Trophoblast cell (in vitro differentiated cells and primary cell): ENCODE measurements at regions not wholly inside any gene's neighbourhood (a gene's known extent, or its start where the extent isn't known, plus 50 kb on each side); places are given as distances from the start of the nearest gene placed in this dataset.

ENCODE experiments used
- DNase-seq, 2 donors: peaks; one replicate each; pipeline ENCODE4 v3.0.0-alpha.2; 2016
- H2AFZ ChIP-seq: 2 replicates; pipeline ENCODE4 v1.6.1; 2013; ENCODE audit warnings: low read length, moderate library complexity, mild to moderate bottlenecking; ENCODE audit not compliant: insufficient read depth, poor library complexity
- H2AK5ac ChIP-seq: 2 replicates; pipeline ENCODE4 v1.6.1; 2013; ENCODE audit warnings: mild to moderate bottlenecking, low read length
- H2BK120ac ChIP-seq: 2 replicates; pipeline ENCODE4 v1.6.1; 2013; ENCODE audit warnings: low read length, mild to moderate bottlenecking, moderate library complexity; ENCODE audit not compliant: insufficient read depth, poor library complexity
- H2BK12ac ChIP-seq: 2 replicates; pipeline ENCODE4 v1.6.1; 2013; ENCODE audit warnings: mild to moderate bottlenecking, low read length, moderate library complexity
- H2BK5ac ChIP-seq: 2 replicates; pipeline ENCODE4 v1.6.1; 2013; ENCODE audit warnings: low read length, low read depth, moderate library complexity, mild to moderate bottlenecking; ENCODE audit not compliant: poor library complexity
- H3K14ac ChIP-seq: 2 replicates; pipeline ENCODE4 v1.6.1; 2013; ENCODE audit warnings: mild to moderate bottlenecking, low read length
- H3K18ac ChIP-seq: 2 replicates; pipeline ENCODE4 v1.6.1; 2013; ENCODE audit warnings: mild to moderate bottlenecking, low read length
- H3K23ac ChIP-seq: 2 replicates; pipeline ENCODE4 v1.6.1; 2013; ENCODE audit warnings: low read length
- H3K27ac ChIP-seq: 2 replicates; pipeline ENCODE4 v1.5.1; 2013; ENCODE audit warnings: low read depth, mild to moderate bottlenecking, inconsistent platforms, low read length, moderate library complexity
- H3K27me3 ChIP-seq: 2 replicates; pipeline ENCODE4 v1.6.1; 2013; ENCODE audit warnings: inconsistent platforms, mild to moderate bottlenecking, low read length, moderate library complexity; ENCODE audit not compliant: insufficient read depth
- H3K36me3 ChIP-seq, 2 experiments: 1 replicate in 1 of 2; 2 replicates in 1 of 2; pipeline ENCODE4 v1.6.1; 2013; ENCODE audit warnings: low read length in 2 of 2, mild to moderate bottlenecking in 2 of 2, moderate library complexity in 1 of 2; ENCODE audit not compliant: insufficient read depth in 2 of 2, control insufficient read depth in 1 of 2
- H3K4ac ChIP-seq: 2 replicates; pipeline ENCODE4 v1.6.1; 2013; ENCODE audit warnings: low read depth, mild to moderate bottlenecking, low read length, moderate library complexity
- H3K4me1 ChIP-seq, 2 experiments: 1 replicate in 1 of 2; 2 replicates in 1 of 2; pipeline ENCODE4 v1.6.1; 2013; ENCODE audit warnings: low read length in 2 of 2, mild to moderate bottlenecking in 2 of 2, moderate library complexity in 1 of 2; ENCODE audit not compliant: insufficient read depth in 2 of 2, control insufficient read depth in 1 of 2
- H3K4me2 ChIP-seq: 2 replicates; pipeline ENCODE4 v1.6.1; 2013; ENCODE audit warnings: inconsistent platforms, mild to moderate bottlenecking, low read length, moderate library complexity
- H3K4me3 ChIP-seq: 2 replicates; pipeline ENCODE4 v1.5.1; 2013; ENCODE audit warnings: mild to moderate bottlenecking, low read depth, low read length, inconsistent platforms
- H3K79me1 ChIP-seq: one replicate; pipeline ENCODE4 v1.6.1; 2013; ENCODE audit warnings: low read length
- H3K79me2 ChIP-seq: 2 replicates; pipeline ENCODE4 v1.6.1; 2013; ENCODE audit warnings: low read length, mild to moderate bottlenecking; ENCODE audit not compliant: control insufficient read depth, insufficient read depth, poor library complexity
- H3K9ac ChIP-seq: 2 replicates; pipeline ENCODE4 v1.6.1; 2013; ENCODE audit warnings: mild to moderate bottlenecking, low read length
- H3K9me3 ChIP-seq: 2 replicates; pipeline ENCODE4 v1.6.1; 2013; ENCODE audit warnings: low read depth, mild to moderate bottlenecking, control low read depth, inconsistent platforms, low read length; ENCODE audit not compliant: insufficient read depth
- H4K12ac ChIP-seq: 2 replicates; pipeline ENCODE4 v1.6.1; 2013; ENCODE audit warnings: low read depth, mild to moderate bottlenecking, low read length, moderate library complexity
- H4K8ac ChIP-seq: 2 replicates; pipeline ENCODE4 v1.6.1; 2013; ENCODE audit warnings: low read depth, mild to moderate bottlenecking, low read length, moderate library complexity
- H4K91ac ChIP-seq: one replicate; pipeline ENCODE4 v1.6.1; 2013; ENCODE audit warnings: low read depth, mild to moderate bottlenecking, low read length, moderate library complexity
- WGBS: extraction: QIAGEN DNeasy Blood & Tissue Kit; methylation state at CpG from one replicate; pipeline ENCODE4 v1.1.7; 2013; ENCODE audit warnings: missing lambda C conversion rate; ENCODE audit not compliant: insufficient read length, insufficient coverage; ENCODE audit errors: extremely low coverage; 5-methylcytosine and 5-hydroxymethylcytosine counted together

- Histone ChIP-seq H3K27ac (no peak overlapping the region), H2AK5ac (no peak overlapping the region), H2BK120ac (no peak overlapping the region), H4K12ac (no peak overlapping the region), H3K4me3 (no peak overlapping the region), H3K9ac (no peak overlapping the region), H3K79me1 (no peaks in the 10 kb centered on the region), H2AFZ (no peak overlapping the region), H3K79me2 (no peaks in the 10 kb centered on the region), H3K4me2 (no peak overlapping the region), H4K91ac (no peak overlapping the region), H2BK12ac (no peak overlapping the region), H3K4me1 (no peaks in the 10 kb centered on the region), H3K36me3 (no peaks in the 10 kb centered on the region), H3K9me3 (no peaks in the 10 kb centered on the region), H3K27me3 (no peaks in the 10 kb centered on the region), H2BK5ac (no peak overlapping the region), H3K4ac (no peak overlapping the region), H3K14ac (no peak overlapping the region), H3K18ac (no peak overlapping the region), H4K8ac (no peak overlapping the region), H3K23ac (no peak overlapping the region)
- DNase-seq = no peak
- WGBS = no CpG with 5 or more reads among the region's 4 CpGs
Observed at GRCh38 chr6:86459978-86460377, 477.4 kb upstream of the HTR1E start.

DNA sequence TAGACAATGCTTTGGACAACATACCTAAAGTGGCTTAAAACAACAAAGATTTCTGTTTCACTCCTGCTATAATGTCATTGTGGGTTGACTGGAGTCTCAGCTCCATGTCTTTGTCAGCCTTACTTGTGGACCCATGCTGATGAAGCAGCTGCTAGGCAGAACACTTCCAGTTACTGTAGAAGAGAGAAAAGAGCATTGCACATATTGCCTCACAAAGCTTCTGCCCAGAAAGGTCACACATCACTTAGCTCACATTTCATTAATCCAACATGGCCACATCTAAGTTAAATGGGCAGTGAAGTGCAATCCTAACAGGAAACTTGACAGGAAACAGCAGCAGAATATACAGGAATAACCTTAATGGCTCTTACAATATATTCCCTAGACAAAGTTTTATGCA is 480.5 kb upstream of the HTR1E start:
- Histone ChIP-seq H3K4me2 (no peak overlapping the region), H4K91ac (no peak overlapping the region), H3K4me3 (no peak overlapping the region), H3K79me1 (no peaks in the 10 kb centered on the region), H3K23ac (no peak overlapping the region), H2AK5ac (no peak overlapping the region), H2AFZ (no peak overlapping the region), H4K12ac (no peak overlapping the region), H3K79me2 (no peaks in the 10 kb centered on the region), H4K8ac (no peak overlapping the region), H3K18ac (no peak overlapping the region), H3K4ac (no peak overlapping the region), H3K14ac (no peak overlapping the region), H3K9me3 (no peaks in the 10 kb centered on the region), H2BK12ac (no peak overlapping the region), H3K4me1 (no peaks in the 10 kb centered on the region), H3K9ac (no peak overlapping the region), H3K27me3 (no peaks in the 10 kb centered on the region), H2BK5ac (no peak overlapping the region), H3K36me3 (no peaks in the 10 kb centered on the region), H3K27ac (no peak overlapping the region), H2BK120ac (no peak overlapping the region)
- DNase-seq = no peak

GRCh38 chr6:86453232-86453631 is 484.1 kb upstream of the HTR1E start:
- H2BK12ac ChIP-seq = no peak overlapping the region
- no peak overlapping the region for H4K8ac ChIP-seq
- no peaks in the 10 kb centered on the region for H3K27me3 ChIP-seq

GRCh38 chr6:86448398-86448797 is 488.9 kb upstream of the HTR1E start:
- Histone ChIP-seq H4K91ac (no peak overlapping the region), H3K9me3 (peaks cover 6% of the 10 kb centered on the region), H3K4ac (no peak overlapping the region), H3K27me3 (no peaks in the 10 kb centered on the region), H3K36me3 (no peaks in the 10 kb centered on the region), H3K4me2 (no peak overlapping the region), H4K8ac (no peak overlapping the region), H2BK120ac (no peak overlapping the region), H3K4me3 (no peak overlapping the region), H3K14ac (no peak overlapping the region), H4K12ac (no peak overlapping the region), H3K9ac (no peak overlapping the region), H3K79me1 (no peaks in the 10 kb centered on the region), H2AK5ac (no peak overlapping the region), H2BK5ac (no peak overlapping the region), H3K79me2 (no peaks in the 10 kb centered on the region), H3K23ac (no peak overlapping the region), H3K4me1 (peaks cover 0 to 2% of the 10 kb centered on the region in 2 experiments), H2AFZ (no peak overlapping the region), H3K18ac (no peak overlapping the region), H3K27ac (no peak overlapping the region), H2BK12ac (no peak overlapping the region)
- no CpG with 5 or more reads among the region's 2 CpGs for WGBS
- DNase-seq = no peak

More at GRCh38 chr6:86453232-86453631, 484.1 kb upstream of the HTR1E start:
- Histone ChIP-seq H2BK120ac (no peak overlapping the region), H4K91ac (no peak overlapping the region), H3K23ac (no peak overlapping the region), H2BK5ac (no peak overlapping the region), H3K27ac (no peak overlapping the region), H3K4ac (no peak overlapping the region), H3K36me3 (no peaks in the 10 kb centered on the region), H3K9ac (no peak overlapping the region), H3K79me2 (no peaks in the 10 kb centered on the region), H3K4me3 (no peak overlapping the region), H3K9me3 (no peaks in the 10 kb centered on the region), H3K14ac (no peak overlapping the region), H2AFZ (no peak overlapping the region), H3K79me1 (no peaks in the 10 kb centered on the region), H3K18ac (no peak overlapping the region), H3K4me2 (no peak overlapping the region), H3K4me1 (peaks cover 0 to 2% of the 10 kb centered on the region in 2 experiments), H2AK5ac (no peak overlapping the region), H4K12ac (no peak overlapping the region)
- no peak for DNase-seq
- WGBS = no CpG with 5 or more reads among the region's 1 CpG

DNA sequence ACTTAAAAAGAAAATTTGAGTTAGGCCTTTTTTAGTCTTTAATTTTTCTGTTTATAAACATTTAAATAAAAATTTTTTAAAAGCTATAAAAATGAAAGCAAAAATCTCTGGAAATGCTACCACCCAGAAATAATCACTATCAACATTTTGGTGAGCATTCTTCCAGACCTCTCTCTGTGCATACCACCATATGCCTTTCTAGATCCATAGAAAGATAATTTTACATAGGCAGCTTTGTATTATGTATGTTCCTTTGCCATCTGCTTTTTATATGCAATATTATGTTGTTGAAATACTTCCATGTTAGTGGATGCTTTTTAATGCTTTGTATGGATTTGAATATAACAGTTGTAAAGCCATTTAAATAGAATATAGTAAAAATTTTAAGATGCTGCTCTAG is 496.7 kb upstream of the HTR1E start:
- H2BK12ac ChIP-seq = no peak overlapping the region
- H4K12ac ChIP-seq = no peak overlapping the region
- H3K4ac ChIP-seq = no peak overlapping the region
- no peak for DNase-seq
- H2AK5ac ChIP-seq = no peak overlapping the region
- H3K23ac ChIP-seq = no peak overlapping the region
- H3K79me2 ChIP-seq = no peaks in the 10 kb centered on the region
- no peaks in the 10 kb centered on the region for H3K36me3 ChIP-seq
- H4K8ac ChIP-seq = no peak overlapping the region
- no peak overlapping the region for H3K4me3 ChIP-seq
- H2AFZ ChIP-seq = no peak overlapping the region
- no peaks in the 10 kb centered on the region for H3K9me3 ChIP-seq
- H2BK120ac ChIP-seq = no peak overlapping the region
- H4K91ac ChIP-seq = no peak overlapping the region
- H3K27ac ChIP-seq = no peak overlapping the region
- H3K4me2 ChIP-seq = no peak overlapping the region
- H3K79me1 ChIP-seq = no peaks in the 10 kb centered on the region
- H3K14ac ChIP-seq = no peak overlapping the region
- H3K18ac ChIP-seq = no peak overlapping the region
- H3K27me3 ChIP-seq = no peaks in the 10 kb centered on the region
- H3K9ac ChIP-seq = no peak overlapping the region
- no peak overlapping the region for H2BK5ac ChIP-seq
- no peaks in the 10 kb centered on the region for H3K4me1 ChIP-seq
